Chondrocyte (in vitro differentiated cells): ENCODE measurements at regions not wholly inside any gene's neighbourhood (a gene's known extent, or its start where the extent isn't known, plus 50 kb on each side); places are given as distances from the start of the nearest gene placed in this dataset.

Experiments used
- DNase-seq: peaks from one replicate; pipeline ENCODE4 v3.0.0; 2021; ENCODE audit warnings: mixed read lengths, low spot score
- H3K27ac Mint-ChIP-seq: one replicate; pipeline ENCODE4 v1.8.0; 2021; ENCODE audit warnings: mild to moderate bottlenecking, moderate library complexity, mixed read lengths; ENCODE audit not compliant: unreplicated experiment
- H3K27me3 Mint-ChIP-seq: 2 replicates; pipeline ENCODE4 v1.8.0; 2021; ENCODE audit warnings: low read depth, mixed read lengths
- H3K36me3 Mint-ChIP-seq: 2 replicates; pipeline ENCODE4 v1.8.0; 2021; ENCODE audit warnings: low read depth, mixed read lengths
- H3K4me1 Mint-ChIP-seq: 2 replicates; pipeline ENCODE4 v1.8.0; 2021; ENCODE audit warnings: low read depth, mild to moderate bottlenecking, mixed read lengths
- H3K4me3 Mint-ChIP-seq: one replicate; pipeline ENCODE4 v1.8.0; 2021; ENCODE audit warnings: mild to moderate bottlenecking, moderate library complexity, mixed read lengths; ENCODE audit not compliant: unreplicated experiment
- H3K9me3 Mint-ChIP-seq: 2 replicates; pipeline ENCODE4 v1.8.0; 2021; ENCODE audit warnings: low read depth, mixed read lengths
- TF ChIP-seq, protein P1 (sequence below): fragments of 200-600 bp; sonication (generic); IDR thresholded peaks from 2 replicates; pipeline ENCODE4 v1.5.0; 2021; ENCODE audit warnings: antibody characterized with exemption, mild to moderate bottlenecking, moderate library complexity

DNA sequence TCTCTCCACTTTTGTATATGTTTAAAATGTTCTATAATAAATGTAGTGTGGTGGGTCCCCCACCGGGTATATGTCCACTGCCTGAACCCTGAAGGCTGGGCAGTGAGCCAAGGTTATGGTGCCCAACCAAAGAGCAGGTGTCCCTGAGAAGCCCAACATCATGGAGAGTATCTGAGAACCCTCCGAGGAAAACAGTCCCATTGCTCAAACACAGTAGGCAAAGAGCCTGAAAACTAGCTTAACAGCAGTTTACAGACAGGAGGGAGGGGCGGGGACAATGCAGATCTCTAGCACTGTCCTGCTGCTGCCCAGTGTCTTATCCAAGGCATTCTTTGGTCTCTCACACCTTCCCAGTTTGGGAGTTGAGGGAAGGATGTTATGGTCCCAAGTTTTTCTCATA, 91.0 kb downstream of the TMPRSS5 start:
- Mint-ChIP-seq H3K36me3 (peaks cover 1% of the 10 kb centered on the region), H3K4me3 (no peak overlapping the region), H3K9me3 (peaks cover 10% of the 10 kb centered on the region), H3K27ac (no peak overlapping the region), H3K4me1 (peaks cover 34% of the 10 kb centered on the region), H3K27me3 (no peaks in the 10 kb centered on the region)
- TF ChIP-seq, protein P1, sequence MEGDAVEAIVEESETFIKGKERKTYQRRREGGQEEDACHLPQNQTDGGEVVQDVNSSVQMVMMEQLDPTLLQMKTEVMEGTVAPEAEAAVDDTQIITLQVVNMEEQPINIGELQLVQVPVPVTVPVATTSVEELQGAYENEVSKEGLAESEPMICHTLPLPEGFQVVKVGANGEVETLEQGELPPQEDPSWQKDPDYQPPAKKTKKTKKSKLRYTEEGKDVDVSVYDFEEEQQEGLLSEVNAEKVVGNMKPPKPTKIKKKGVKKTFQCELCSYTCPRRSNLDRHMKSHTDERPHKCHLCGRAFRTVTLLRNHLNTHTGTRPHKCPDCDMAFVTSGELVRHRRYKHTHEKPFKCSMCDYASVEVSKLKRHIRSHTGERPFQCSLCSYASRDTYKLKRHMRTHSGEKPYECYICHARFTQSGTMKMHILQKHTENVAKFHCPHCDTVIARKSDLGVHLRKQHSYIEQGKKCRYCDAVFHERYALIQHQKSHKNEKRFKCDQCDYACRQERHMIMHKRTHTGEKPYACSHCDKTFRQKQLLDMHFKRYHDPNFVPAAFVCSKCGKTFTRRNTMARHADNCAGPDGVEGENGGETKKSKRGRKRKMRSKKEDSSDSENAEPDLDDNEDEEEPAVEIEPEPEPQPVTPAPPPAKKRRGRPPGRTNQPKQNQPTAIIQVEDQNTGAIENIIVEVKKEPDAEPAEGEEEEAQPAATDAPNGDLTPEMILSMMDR, result no peak
- no peak for DNase-seq

DNA sequence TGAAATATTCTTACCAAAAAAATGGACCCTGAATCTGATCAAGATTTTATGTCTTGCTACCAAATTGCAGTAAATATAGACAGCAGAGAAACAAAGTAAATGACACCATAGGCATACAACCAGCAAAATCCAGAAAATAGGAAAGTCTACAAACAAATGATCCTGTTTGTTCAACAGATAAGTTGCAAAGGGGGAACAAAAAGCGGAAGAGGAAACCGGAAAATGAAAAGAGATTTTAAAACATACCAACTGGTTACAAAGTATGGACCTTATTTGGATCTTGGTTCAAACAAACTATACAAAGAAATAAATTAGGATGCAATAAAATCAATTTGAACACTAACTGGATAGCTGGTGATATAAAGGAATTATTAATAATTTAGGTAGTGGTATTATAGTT, 92.0 kb downstream of the TMPRSS5 start:
- TF ChIP-seq, protein P1, result no peak
- Mint-ChIP-seq H3K27me3 (no peaks in the 10 kb centered on the region), H3K9me3 (peaks cover 1% of the 10 kb centered on the region), H3K36me3 (no peaks in the 10 kb centered on the region), H3K4me3 (no peak overlapping the region), H3K4me1 (peaks cover 34% of the 10 kb centered on the region), H3K27ac (no peak overlapping the region)
- DNase-seq, result no peak

DNA sequence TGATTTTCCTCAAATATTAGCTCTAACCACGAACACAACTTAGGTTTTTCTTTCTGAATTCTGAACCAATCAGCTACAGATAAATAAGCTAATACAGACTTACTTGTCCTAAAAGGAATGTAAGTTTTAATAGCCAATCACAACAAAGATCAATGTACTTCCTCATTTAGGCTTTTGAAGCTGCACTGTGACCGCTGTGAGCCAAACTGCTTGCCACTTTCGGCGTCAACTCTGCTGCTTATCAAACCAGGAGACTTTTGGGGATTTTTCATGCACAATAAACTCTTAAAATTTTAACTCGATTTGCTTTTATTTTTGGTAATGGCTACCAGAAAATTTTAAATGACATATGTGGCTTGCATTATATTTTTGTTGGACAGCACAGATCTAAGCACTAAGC, 92.5 kb downstream of the TMPRSS5 start:
- H3K27me3 Mint-ChIP-seq, result no peaks in the 10 kb centered on the region
- TF ChIP-seq, protein P1, result no peak
- no peak overlapping the region for H3K27ac Mint-ChIP-seq
- no peak for DNase-seq
- H3K9me3 Mint-ChIP-seq, result no peaks in the 10 kb centered on the region
- H3K36me3 Mint-ChIP-seq, result no peaks in the 10 kb centered on the region
- peaks cover 29% of the 10 kb centered on the region for H3K4me1 Mint-ChIP-seq
- H3K4me3 Mint-ChIP-seq, result no peak overlapping the region

DNA sequence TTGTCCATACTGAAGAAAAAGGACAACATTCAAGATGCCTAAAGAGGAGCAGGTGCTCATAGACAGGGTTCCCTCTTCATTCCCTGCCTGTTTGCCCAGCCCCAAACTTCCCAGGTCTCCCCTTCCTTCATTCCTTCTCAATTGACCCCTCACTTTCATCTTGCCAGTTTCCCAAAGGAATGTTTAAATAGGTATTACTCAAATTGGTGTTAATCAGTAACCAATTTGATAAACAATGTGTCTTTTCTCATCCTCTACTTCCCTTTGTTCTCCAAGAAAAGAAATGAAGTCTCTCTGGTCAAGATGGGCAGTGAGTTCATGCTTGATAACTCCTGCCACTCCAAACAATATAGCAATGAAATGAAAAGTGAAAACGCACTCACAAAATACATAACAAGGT, 101.9 kb downstream of the TMPRSS5 start:
- Mint-ChIP-seq H3K27me3 (peaks cover 26% of the 10 kb centered on the region), H3K27ac (no peak overlapping the region), H3K4me1 (peaks cover 4% of the 10 kb centered on the region), H3K36me3 (peaks cover 5% of the 10 kb centered on the region), H3K9me3 (peaks cover 19% of the 10 kb centered on the region), H3K4me3 (no peak overlapping the region)
- no peak for DNase-seq
- TF ChIP-seq, protein P1, result no peak

DNA sequence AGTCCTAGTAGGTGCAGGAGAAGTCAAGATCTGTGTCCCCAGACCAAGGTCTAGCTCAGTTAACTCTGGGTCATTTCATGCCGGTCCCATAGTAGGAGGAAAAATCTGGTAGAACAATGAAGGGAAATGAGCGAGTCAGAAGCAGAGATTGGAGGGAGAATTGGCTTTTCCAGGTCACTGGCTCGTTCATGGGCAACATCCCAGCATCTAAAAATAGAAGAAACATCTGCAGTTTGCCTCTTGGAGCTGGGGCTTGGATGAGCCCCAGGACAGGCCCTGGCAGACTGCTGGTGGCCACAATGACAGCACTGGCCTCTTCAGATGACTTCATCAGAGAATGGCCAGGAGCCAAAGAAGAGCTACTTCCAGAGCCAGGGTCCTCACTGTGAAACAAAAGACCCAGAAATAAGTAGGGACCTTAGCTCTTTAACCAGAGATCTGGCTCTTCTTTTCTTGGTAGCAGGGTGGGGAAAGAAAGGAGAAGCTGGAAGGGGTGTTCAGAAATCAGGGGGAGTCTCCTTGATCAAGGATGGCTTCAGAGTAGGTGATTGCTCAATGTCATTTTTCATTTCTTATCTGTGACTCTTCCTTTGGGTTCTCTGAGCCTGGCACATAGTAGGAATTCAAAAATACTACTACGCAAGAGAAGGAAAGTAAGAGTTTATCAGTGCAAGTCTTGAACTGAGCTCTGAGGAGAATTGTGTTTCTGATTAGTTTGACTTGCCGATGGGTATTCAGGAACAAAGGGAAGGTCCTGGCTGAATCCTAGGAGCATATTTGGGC, 102.6 kb downstream of the TMPRSS5 start:
- peaks cover 5% of the 10 kb centered on the region for H3K36me3 Mint-ChIP-seq
- TF ChIP-seq, protein P1, result no peak
- no peak overlapping the region for H3K4me3 Mint-ChIP-seq
- H3K4me1 Mint-ChIP-seq, result peaks cover 4% of the 10 kb centered on the region
- DNase-seq, result no peak
- peaks cover 19% of the 10 kb centered on the region for H3K9me3 Mint-ChIP-seq
- H3K27ac Mint-ChIP-seq, result no peak overlapping the region
- peaks cover 31% of the 10 kb centered on the region for H3K27me3 Mint-ChIP-seq
